ENCODE measurements at regions not wholly inside any gene's neighbourhood (a gene's known extent, or its start where the extent isn't known, plus 50 kb on each side); places are given as distances from the start of the nearest gene placed in this dataset.

- TF ChIP-seq POLR2AphosphoS5 (IDR thresholded peaks at IDR 0.05; ENCODE audit: borderline replicate concordance, low read depth, low read length) = no peak
- TF ChIP-seq EZH2 (IDR thresholded peaks at IDR 0.05) = no peak
Measured at GRCh38 chr10:52469970-52470705, 156.1 kb downstream of the DKK1 start.
